ENCODE measurements at regions not wholly inside any gene's neighbourhood (a gene's known extent, or its start where the extent isn't known, plus 50 kb on each side); places are given as distances from the start of the nearest gene placed in this dataset.

DNA sequence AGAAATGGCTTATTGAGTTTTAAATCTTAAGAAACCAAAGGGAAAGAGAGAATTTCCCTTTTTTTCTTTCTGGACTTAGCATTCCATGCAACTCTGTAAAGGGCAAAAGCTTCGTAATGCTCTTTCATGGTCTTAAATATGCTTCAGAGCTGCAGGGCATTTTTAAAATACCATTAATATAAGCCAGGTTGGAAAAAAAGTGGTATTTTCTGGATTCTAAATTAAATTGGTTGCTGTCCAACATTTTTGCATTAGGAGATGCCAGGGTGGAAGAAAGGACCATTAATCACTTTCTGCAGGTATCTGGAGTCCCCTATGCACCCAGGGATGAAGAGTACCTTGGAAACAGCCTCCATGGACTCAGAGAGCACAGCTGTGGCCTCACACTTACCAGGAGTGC lies 215.1 kb upstream of the DAPK1 start:
- TF ChIP-seq POLR2AphosphoS5 (IDR thresholded peaks at IDR 0.05; ENCODE audit: low read depth, low read length) (no peak), TAF1 (IDR thresholded peaks at IDR 0.05; ENCODE audit: borderline replicate concordance, low read depth, low read length) (no peak), POLR2A (IDR thresholded peaks at IDR 0.05; ENCODE audit: low read depth, low read length) (no peak)

GRCh38 chr9:87283585-87283984 lies 214.1 kb upstream of the DAPK1 start:
- TF ChIP-seq TAF1 (IDR thresholded peaks at IDR 0.05; ENCODE audit: borderline replicate concordance, low read depth, low read length) (no peak), POLR2AphosphoS5 (IDR thresholded peaks at IDR 0.05; ENCODE audit: low read depth, low read length) (no peak), POLR2A (IDR thresholded peaks at IDR 0.05; ENCODE audit: low read depth, low read length) (no peak)
- FAIRE-seq: no peak
- no peak for DNase-seq (ENCODE audit: insufficient read length)

More for the DNA sequence above, 215.1 kb upstream of the DAPK1 start:
- DNase-seq (ENCODE audit: insufficient read length) (no peak), FAIRE-seq (no peak)

DNA sequence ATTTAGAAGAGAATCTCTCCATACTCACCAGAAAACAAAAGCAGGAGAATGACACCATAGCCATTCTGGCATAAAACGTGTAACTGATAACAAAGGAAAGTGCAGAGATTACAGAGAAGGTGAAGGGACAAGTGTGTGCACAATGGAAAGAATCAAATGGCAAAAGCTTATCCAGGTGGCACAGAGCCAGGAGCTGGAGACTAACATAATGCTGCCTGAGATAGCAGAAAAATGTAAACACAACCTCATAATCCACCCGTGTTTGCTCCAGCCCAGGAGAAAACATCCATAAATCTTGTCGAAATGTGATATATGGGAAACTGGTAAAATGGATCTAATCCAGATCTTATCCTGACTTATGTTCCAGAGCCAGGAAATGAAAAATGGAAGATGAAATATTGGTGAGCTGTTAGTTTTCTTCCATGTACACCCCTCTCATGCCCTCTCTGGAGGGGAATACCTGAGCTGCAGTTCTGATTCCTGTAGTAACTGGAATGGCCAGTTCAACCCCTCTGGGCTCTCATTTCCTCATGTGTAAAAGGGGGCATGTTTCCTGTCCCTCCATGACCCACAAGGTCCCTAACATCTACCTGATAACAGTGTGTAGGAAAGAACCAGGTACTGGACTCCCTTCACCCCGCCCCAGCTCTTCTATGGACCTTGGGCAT lies 212.3 kb upstream of the DAPK1 start:
- FAIRE-seq: no peak
- DNase-seq (ENCODE audit: insufficient read length): no peak
- TF ChIP-seq POLR2A (IDR thresholded peaks at IDR 0.05; ENCODE audit: low read depth, low read length): no peak
- no peak for TF ChIP-seq TAF1 (IDR thresholded peaks at IDR 0.05; ENCODE audit: borderline replicate concordance, low read depth, low read length)
- no peak for TF ChIP-seq POLR2AphosphoS5 (IDR thresholded peaks at IDR 0.05; ENCODE audit: low read depth, low read length)

DNA sequence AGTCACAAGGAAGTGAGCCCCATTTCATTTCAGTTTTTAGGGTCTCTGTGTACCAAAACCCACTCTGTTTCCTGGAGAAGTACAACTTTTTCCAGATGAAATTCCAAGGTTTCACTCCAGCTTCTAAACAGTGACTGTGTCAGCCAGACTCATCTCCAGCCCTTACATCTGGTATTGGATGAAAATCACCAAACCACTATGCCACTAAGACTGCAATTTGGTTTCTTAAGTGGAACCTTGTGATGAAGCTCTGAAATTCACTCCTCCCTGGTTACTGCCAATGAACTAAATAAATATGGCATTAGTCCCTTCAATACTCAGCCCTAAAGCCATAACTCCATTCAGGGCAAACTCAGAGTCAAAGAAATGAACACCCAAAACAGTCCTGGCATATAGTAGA lies 211.2 kb upstream of the DAPK1 start:
- TF ChIP-seq TAF1 (IDR thresholded peaks at IDR 0.05; ENCODE audit: borderline replicate concordance, low read depth, low read length): no peak
- TF ChIP-seq POLR2A (IDR thresholded peaks at IDR 0.05; ENCODE audit: low read depth, low read length): no peak
- no peak for TF ChIP-seq POLR2AphosphoS5 (IDR thresholded peaks at IDR 0.05; ENCODE audit: low read depth, low read length)
- FAIRE-seq (no peak), DNase-seq (ENCODE audit: insufficient read length) (no peak)

DNA sequence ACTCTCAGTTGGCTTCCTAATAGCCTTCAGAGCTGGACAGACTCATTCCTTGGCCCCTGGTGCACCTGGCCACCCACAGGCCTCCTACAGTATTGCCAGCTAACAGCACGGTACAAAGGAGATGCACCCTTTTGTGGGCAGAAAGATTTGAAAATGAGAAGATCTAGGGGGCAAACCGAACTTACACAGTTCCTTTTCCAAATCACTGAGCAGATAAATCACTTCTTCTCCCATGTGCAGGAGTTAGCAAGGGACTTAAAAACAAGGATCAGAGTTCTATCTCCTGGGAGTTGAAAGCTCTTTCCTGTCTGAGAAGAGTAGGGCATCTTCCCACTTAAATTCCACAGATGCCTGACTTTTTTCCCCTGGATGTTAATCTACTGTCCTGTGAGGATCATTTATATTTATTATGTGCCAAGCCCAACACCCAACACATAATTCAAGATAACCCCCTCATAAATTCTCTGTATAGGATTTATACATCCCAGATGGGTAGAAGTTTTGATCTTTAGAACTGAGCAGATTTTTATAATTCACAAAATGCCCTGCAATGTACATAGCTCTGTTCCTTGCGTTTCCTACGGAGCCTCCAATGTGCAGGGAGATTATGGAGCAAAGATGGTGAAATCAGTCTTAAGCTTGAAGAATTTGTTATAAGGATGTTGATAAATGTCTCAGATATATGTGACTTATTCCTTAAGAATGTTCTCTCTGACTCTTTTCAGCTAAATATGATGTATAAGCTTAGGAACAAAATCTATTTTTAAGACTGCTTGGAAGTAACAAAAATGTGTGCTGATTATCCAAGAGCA lies 207.2 kb upstream of the DAPK1 start:
- TF ChIP-seq POLR2AphosphoS5 (IDR thresholded peaks at IDR 0.05; ENCODE audit: low read depth, low read length) (no peak), POLR2A (IDR thresholded peaks at IDR 0.05; ENCODE audit: low read depth, low read length) (no peak), TAF1 (IDR thresholded peaks at IDR 0.05; ENCODE audit: borderline replicate concordance, low read depth, low read length) (no peak)
- FAIRE-seq: no peak
- no peak for DNase-seq (ENCODE audit: insufficient read length)

GRCh38 chr9:87292449-87293191 lies 205.0 kb upstream of the DAPK1 start:
- no peak for FAIRE-seq
- no peak for DNase-seq (ENCODE audit: insufficient read length)
- TF ChIP-seq POLR2A (IDR thresholded peaks at IDR 0.05; ENCODE audit: low read depth, low read length) (no peak), POLR2AphosphoS5 (IDR thresholded peaks at IDR 0.05; ENCODE audit: low read depth, low read length) (no peak), TAF1 (IDR thresholded peaks at IDR 0.05; ENCODE audit: borderline replicate concordance, low read depth, low read length) (no peak)

GRCh38 chr9:87294126-87294525 lies 203.5 kb upstream of the DAPK1 start:
- FAIRE-seq (no peak), DNase-seq (ENCODE audit: insufficient read length) (no peak)
- TF ChIP-seq POLR2AphosphoS5 (IDR thresholded peaks at IDR 0.05; ENCODE audit: low read depth, low read length) (no peak), POLR2A (IDR thresholded peaks at IDR 0.05; ENCODE audit: low read depth, low read length) (no peak), TAF1 (IDR thresholded peaks at IDR 0.05; ENCODE audit: borderline replicate concordance, low read depth, low read length) (no peak)

DNA sequence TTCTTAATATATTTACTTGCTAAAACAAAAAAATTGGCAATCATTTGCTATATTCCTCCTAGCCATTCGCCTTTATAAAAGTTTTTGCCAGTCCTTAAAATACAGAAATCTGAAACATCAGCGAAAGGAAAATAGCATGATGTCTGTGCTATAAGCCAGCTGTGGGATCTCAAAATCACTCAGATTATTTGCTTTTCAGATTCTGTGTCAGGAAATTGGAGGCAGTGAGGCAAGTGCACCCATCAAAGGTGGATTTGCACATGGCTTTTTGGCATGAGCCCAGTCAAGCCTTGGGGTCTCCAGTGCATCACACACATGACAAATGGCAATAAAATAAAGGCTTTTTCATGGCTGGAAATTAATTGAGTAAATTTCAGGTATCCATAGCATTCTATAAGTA lies 196.8 kb upstream of the DAPK1 start:
- no peak for TF ChIP-seq POLR2AphosphoS5 (IDR thresholded peaks at IDR 0.05; ENCODE audit: low read depth, low read length)
- DNase-seq (ENCODE audit: insufficient read length) (no peak), FAIRE-seq (no peak)

DNA sequence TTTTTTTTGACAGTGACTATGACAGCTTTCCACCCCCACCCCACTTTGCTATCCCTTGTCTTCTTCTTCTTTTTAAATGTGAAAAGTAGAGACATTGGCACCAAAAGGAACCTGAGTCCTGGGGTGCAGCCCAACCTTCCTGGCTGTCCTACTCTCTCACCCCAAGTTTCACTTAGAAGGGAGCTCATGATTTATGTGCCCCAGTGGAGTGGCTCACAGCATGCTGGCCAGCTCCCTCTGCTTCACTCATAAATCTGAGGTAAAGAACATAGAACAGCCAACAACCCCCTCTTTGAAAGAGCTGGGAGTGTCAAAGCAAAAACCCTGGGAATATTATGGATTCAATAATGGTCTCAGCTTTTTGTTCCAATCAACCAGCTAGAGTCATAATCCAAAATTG lies 196.3 kb upstream of the DAPK1 start:
- no peak for FAIRE-seq
- TF ChIP-seq POLR2AphosphoS5 (IDR thresholded peaks at IDR 0.05; ENCODE audit: low read depth, low read length): no peak
- no peak for TF ChIP-seq TAF1 (IDR thresholded peaks at IDR 0.05; ENCODE audit: borderline replicate concordance, low read depth, low read length)
- no peak for TF ChIP-seq POLR2A (IDR thresholded peaks at IDR 0.05; ENCODE audit: low read depth, low read length)
- no peak for DNase-seq (ENCODE audit: insufficient read length)

- DNase-seq (ENCODE audit: insufficient read length): no peak
- FAIRE-seq: no peak
- no peak for TF ChIP-seq POLR2A (IDR thresholded peaks at IDR 0.05; ENCODE audit: low read depth, low read length)
- TF ChIP-seq POLR2AphosphoS5 (IDR thresholded peaks at IDR 0.05; ENCODE audit: low read depth, low read length): no peak
- TF ChIP-seq TAF1 (IDR thresholded peaks at IDR 0.05; ENCODE audit: borderline replicate concordance, low read depth, low read length): no peak
These were observed 192.5 kb upstream of the DAPK1 start for GRCh38 chr9:87305151-87305550.

GRCh38 chr9:87306006-87306405 lies 191.7 kb upstream of the DAPK1 start:
- DNase-seq (ENCODE audit: insufficient read length) (no peak), FAIRE-seq (no peak)
- TF ChIP-seq POLR2A (IDR thresholded peaks at IDR 0.05; ENCODE audit: low read depth, low read length) (no peak), TAF1 (IDR thresholded peaks at IDR 0.05; ENCODE audit: borderline replicate concordance, low read depth, low read length) (no peak), POLR2AphosphoS5 (IDR thresholded peaks at IDR 0.05; ENCODE audit: low read depth, low read length) (no peak)

Measured in GM12892 (cell line).